Fibroblast of skin of back (primary cell): ENCODE measurements at regions not wholly inside any gene's neighbourhood (a gene's known extent, or its start where the extent isn't known, plus 50 kb on each side); places are given as distances from the start of the nearest gene placed in this dataset.
"Not testable (repeated sequence)": the region's sequence is repeated elsewhere in the genome, so short reads cannot be mapped to it uniquely, and the experiment has no call there.

Source experiments
- DNase-seq: peaks from one replicate; pipeline ENCODE4 v3.0.0-alpha.2; 2013

DNA sequence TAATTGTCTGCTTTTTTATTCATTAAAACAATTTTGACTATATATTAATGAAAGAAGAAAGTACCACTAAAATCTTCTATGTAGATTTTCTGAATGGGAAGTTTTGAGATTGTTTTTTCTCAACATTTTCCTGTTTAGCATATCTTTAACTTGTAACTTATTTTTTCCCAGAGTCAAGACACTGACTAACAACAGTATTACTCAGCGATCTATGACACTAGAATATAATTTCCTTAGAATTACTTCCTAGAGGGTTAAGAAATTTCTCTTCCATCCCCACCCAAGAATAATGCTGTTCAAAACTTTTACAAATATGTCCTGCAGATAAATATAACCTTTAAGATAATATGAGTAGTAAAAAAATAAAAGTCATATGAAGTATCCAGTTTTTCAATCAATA lies 218.2 kb upstream of the NR5A2 start:
- DNase-seq = peak; percentile 27

- DNase-seq = no peak
Observed at GRCh38 chr1:199811163-199811562, 216.3 kb upstream of the NR5A2 start.

DNA sequence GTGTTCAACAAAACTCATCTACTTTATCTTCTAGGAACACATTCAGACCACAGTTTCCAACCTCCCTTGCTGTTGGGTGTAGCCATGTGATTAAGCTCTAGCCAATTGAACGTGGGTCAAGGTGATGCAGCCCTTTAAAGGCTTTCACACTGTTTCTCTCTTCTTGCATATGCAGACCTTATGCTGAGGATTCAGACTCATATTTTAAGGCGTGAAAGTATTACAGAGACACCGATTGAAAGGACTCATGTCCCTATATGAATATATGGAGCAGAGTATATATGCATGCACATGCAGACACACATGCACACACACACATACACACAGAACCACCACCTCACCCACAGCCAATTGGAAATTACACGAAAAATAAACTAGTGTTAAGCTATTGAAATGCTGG lies 214.3 kb upstream of the NR5A2 start:
- no peak for DNase-seq

DNA sequence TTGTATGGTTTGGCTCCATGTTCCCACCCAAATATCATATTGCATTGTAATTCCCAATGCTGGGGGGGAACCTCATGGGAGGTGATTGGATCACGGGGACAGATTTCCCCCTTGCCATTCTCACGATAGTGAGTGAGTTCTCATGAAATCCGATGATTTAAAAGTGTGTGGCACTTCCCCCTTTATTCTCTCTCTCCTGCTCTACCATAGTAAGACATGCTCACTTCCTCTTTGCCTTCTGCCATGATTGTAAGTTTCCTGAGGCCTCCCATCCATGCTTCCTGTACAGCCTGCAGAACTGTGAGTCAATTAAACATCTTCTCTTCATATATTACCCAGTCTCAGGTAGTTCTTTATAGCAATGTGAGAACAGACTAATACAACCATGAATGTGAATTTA lies 211.6 kb upstream of the NR5A2 start:
- DNase-seq = no peak

DNA sequence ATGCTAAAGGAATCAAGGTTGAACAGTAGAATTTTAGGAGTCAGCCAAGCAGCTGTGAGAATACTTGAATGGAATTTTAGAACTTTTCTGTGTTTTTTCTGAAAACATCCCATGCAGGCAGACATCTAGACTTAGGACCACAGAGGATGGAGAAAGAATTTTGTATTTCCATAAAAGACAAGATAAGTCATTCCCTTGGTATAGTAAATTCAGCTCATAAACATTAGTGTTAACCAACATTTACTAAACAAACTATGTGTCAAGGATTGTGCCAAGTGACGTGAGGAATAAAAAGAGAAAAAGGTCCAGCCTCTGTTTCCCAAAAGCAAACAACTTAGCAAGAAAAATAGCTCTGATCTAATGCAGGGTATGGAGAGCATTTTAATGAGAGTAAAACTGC lies 210.2 kb upstream of the NR5A2 start:
- DNase-seq = peak; percentile 79

DNA sequence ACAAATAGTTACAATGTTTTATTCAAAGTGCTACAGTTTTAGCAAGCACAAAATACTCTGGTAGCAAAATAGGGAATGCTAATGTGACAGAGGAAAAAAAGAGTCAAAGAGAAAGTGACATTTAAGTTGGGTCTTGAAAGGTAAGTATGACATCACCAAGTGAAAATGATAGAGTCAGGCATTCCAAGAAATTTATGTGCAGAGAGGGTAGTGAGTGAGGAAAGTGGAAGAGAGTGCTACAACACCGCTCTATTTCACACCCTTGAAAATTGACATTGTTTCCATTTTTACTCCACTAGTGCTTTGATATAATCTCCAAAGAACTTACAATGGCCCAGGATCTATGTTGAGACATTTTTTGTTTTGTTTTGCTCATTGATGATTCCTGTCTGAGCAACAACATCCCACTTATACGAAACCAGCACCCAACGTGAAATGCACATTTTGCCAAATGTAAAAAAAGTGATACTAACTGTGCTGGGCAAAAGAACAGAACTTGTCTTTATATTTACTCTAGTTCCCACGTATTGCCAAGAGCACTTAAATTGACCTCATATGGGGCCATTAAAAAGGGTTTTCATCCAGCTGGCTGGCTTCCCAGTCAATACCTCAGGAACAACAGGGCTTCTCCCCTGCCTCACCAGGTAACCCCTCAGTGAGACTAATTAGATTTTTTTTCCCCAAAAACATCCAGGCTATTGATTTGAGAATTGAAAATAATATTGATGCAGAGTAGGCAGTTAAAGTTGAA lies 206.3 kb upstream of the NR5A2 start:
- no peak for DNase-seq

- no peak for DNase-seq
Observed at GRCh38 chr1:199832451-199832850, 195.1 kb upstream of the NR5A2 start.

DNA sequence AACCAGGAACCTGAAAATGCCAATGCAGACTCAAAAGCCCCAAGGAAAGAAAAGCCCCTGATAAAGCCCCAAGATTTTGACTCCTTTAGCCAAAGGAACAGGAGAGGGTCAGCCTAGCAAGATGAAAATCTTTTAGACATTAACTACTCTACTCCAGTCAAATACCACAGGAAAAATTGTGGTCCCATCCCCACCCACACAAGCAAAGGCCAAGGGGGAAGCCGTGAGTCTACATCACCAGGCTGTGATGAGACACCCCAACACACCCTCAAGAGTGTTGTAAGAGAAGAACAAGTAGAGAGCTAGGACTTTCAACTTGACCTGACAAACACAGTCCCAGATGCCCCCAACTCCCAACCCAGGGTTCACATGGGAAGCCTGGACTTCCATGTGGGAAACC lies 192.8 kb upstream of the NR5A2 start:
- DNase-seq = no peak

- no peak for DNase-seq
Observed at GRCh38 chr1:199836430-199836829, 191.1 kb upstream of the NR5A2 start.

DNA sequence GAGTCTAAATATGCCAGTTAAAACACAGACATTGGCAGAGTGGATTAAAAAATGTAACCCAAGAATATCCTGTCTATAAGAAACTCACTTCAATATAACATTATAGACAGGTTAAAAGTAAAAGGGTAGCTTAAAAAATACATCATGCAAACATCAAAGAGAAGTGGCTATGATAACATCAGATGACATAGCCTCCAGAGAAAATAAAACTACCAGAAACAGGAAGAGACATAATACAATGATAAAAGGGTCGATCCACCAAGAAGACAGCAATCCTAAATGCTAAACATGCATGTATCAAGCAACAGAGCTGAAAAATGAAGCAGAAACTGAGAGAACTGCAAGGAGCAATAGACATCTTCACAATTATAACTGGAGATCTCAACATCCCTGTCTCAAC lies 190.2 kb upstream of the NR5A2 start:
- DNase-seq = no peak

- DNase-seq = not testable (repeated sequence)
Observed at GRCh38 chr1:199839608-199840007, 187.9 kb upstream of the NR5A2 start.

GRCh38 chr1:199843096-199843495 lies 184.4 kb upstream of the NR5A2 start:
- not testable (repeated sequence) for DNase-seq

GRCh38 chr1:199843861-199844260 lies 183.6 kb upstream of the NR5A2 start:
- DNase-seq = no peak

DNA sequence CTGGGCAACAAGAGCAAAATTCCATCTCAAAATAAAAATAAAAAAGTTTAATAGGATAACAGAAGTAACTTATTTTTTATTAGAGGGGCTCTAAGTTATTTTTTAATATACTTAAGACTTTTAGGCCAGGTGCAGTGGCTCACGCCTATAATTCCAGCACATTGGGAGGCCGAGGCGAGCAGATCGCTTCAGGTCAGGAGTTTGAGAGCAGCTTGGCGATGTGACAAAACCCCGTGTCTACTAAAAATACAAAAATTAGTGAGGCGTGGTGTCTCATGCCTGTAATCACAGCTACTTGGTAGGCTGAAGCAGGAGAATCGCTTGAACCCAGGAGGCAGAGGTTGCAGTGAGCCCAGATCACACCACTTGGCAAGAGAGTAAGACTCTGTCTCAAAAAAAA lies 180.5 kb upstream of the NR5A2 start:
- no peak for DNase-seq

- DNase-seq = no peak
Observed at GRCh38 chr1:199851439-199852140, 175.9 kb upstream of the NR5A2 start.

GRCh38 chr1:199854686-199855321 lies 172.7 kb upstream of the NR5A2 start:
- peak; percentile 54 for DNase-seq

GRCh38 chr1:199855580-199855979 lies 171.9 kb upstream of the NR5A2 start:
- peak; percentile 96 for DNase-seq

DNA sequence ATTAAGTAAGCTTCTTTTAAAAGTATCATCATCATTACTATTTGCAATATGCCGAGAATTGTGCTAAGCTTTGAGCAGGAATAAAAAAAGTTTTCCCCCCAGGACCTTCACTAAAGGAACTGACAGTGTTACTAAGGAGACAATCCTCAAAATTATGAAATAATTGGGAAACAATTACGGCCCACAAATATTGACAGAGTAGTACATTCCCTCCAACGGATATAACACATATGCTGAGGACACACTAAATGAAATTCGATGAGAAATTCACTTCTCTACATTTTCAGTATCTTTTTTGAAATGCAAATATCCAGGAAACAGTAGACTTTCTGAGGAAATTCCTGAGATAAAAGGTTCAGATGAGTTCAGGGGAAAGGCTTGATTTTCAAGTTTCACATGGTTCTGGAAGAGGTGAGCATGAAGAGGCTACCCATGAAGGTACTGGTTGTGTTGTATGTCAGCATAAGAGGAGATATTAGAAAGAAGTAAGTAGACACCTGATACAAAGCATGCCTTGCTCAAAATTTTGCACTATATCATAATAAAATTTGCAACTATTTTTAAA lies 171.2 kb upstream of the NR5A2 start:
- no peak for DNase-seq

DNA sequence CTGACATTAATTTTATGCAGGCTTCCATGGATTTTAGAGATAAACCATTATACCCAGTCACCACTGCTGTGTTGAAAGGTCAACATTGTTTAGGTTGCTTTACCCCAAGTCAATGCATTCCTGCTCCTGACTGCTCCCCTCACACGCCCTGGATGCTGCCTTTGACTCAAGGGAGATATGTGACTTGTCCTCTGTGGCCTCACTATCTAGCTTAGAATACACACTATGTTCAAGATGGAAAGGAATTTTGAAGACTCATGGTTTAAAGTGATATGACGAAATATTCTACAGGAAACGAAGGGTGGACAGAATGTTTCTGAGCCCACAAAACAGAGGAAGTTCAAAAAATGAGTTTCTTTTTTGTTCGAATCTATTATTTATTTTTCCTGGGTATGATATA lies 170.4 kb upstream of the NR5A2 start:
- DNase-seq = peak; percentile 81

DNA sequence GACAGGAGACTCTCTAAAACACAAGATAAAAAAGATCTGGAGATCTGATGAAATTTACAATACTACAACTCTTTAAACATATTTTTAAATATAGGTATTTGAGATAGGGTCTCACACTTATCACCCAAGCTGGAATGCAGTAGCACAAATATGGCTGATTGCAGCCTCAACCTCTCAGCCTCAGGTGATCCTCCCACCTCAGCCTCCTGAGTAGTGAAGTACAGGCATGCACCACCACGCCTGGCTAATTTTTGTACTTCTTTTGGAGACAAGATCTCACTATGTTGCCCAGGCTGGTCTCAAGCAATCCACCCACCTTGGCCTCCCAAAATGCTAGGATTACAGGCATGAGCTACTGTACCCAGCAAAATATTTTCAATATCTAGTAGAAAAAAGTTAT lies 170.0 kb upstream of the NR5A2 start:
- no peak for DNase-seq

DNA sequence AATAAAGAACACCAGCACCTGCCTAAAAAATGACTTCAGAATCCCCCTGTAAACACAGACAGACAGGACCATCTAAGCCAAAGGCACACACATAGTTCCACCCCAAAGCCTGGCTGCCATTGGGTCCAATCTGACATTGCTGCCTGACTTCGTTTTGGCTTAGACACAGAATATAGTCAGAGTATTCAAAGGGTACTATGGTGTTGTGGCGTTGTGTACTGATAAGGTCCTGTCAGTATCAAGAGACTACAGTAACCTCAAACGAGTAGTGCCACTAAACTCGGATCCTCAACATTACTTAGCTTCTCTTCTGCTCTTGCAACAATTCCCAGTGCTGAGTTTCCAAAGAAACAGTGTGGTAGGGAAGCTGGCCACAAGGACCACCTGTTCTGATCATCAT lies 169.3 kb upstream of the NR5A2 start:
- DNase-seq = no peak

DNA sequence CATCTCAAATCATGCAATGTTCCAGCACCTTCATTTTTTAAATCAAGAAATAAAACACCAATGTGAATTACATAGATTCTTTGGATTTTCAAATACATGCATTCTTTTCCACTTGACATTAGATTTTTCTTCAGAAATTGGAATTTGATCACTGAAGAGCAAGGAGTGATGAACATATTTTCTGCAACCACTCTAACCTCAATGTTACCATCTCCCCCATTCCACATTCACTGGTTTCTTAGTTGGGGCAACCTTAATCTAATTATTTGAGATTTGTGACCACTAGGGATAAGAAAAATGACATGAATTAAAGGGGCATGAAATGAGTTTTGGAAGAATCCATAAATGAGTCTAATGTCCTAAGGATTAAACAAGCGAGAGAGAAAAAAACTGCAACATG lies 168.7 kb upstream of the NR5A2 start:
- no peak for DNase-seq

GRCh38 chr1:199859491-199859933 lies 168.0 kb upstream of the NR5A2 start:
- peak; percentile 87 for DNase-seq
